ENCODE measurements at regions not wholly inside any gene's neighbourhood (a gene's known extent, or its start where the extent isn't known, plus 50 kb on each side); places are given as distances from the start of the nearest gene placed in this dataset.

DNA sequence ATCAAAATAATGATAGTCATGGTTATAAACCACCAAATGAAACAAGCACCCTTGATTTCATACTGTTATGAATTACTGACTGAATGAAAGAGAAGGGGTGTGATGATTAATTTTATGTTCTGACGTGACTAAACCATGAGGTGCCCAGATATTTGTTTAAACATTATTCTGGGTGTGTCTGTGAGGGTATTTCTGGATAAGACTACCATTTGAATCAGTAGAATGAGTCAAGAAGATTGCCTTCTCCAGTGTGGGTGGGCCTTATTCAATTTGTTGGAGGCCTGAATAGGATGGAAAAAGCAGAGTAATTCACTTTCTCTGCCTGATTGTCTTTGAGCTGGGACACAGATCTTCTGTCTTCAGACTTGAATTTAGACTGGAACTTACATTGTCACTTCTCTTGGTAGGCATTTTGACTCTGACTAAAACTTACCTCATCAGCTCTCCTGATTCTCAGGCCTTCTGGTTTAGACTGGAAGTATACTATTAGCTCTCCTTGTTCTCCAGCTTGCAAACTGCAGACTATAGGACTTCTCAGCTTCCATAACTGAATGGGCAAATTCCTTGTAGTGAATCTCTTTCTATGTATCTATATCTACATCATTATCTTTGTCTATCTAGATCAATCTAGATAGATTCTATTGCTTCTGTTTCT lies 321.9 kb upstream of the TARS1 start:
- Histone ChIP-seq H3K9me3 (ENCODE audit: control insufficient read depth, low read length) (no peaks in the 10 kb centered on the region), H3K27ac (ENCODE audit: low read depth, low read length) (no peak overlapping the region), H3K9ac (ENCODE audit: extremely low read depth, low read length, poor library complexity, severe bottlenecking) (no peak overlapping the region), H3K27me3 (ENCODE audit: control insufficient read depth, insufficient read depth, low read length, poor library complexity, severe bottlenecking) (no peaks in the 10 kb centered on the region), H3K4me3 (ENCODE audit: low read length) (no peak overlapping the region), H3K4me1 (ENCODE audit: control insufficient read depth, insufficient read depth, low read length) (no peaks in the 10 kb centered on the region), H3K36me3 (ENCODE audit: control insufficient read depth, insufficient read depth, low read length) (no peaks in the 10 kb centered on the region)
- TF ChIP-seq, protein P1, sequence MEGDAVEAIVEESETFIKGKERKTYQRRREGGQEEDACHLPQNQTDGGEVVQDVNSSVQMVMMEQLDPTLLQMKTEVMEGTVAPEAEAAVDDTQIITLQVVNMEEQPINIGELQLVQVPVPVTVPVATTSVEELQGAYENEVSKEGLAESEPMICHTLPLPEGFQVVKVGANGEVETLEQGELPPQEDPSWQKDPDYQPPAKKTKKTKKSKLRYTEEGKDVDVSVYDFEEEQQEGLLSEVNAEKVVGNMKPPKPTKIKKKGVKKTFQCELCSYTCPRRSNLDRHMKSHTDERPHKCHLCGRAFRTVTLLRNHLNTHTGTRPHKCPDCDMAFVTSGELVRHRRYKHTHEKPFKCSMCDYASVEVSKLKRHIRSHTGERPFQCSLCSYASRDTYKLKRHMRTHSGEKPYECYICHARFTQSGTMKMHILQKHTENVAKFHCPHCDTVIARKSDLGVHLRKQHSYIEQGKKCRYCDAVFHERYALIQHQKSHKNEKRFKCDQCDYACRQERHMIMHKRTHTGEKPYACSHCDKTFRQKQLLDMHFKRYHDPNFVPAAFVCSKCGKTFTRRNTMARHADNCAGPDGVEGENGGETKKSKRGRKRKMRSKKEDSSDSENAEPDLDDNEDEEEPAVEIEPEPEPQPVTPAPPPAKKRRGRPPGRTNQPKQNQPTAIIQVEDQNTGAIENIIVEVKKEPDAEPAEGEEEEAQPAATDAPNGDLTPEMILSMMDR (conservative IDR thresholded peaks at IDR 0.05) = no peak
- 92 to 100% methylated on average over 1 of the region's 1 CpG for WGBS, 2 experiments (ENCODE audit: insufficient coverage in 1 of 2, insufficient read length in 1 of 2)
- H3K4me3 Mint-ChIP-seq = no peak overlapping the region
- H3K27me3 Mint-ChIP-seq (ENCODE audit: insufficient read depth) = no peaks in the 10 kb centered on the region
- H3K27ac Mint-ChIP-seq = no peak overlapping the region
- no peak for DNase-seq
- H3K36me3 Mint-ChIP-seq (ENCODE audit: low read depth) = no peaks in the 10 kb centered on the region
- peaks cover 5% of the 10 kb centered on the region for H3K9me3 Mint-ChIP-seq
- no peaks in the 10 kb centered on the region for H3K4me1 Mint-ChIP-seq

DNA sequence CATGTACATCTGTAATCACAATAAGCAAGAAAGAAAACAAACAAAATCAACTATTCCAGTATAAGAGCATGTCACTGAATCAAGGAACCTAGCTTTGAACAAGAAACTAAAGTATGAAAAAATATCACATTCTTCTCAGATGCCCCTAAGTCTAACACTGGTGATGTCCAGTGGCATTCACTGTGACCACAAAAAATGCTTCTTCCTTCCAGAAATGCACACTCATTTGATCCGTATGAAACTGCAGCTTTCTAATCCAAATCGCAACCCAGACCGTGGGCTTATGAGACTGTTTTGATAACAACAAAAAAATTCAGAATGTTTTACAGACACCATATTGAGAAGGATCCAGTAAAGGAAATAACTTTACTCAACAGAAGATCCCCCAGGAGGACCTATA lies 320.1 kb upstream of the TARS1 start:
- WGBS, 2 experiments (ENCODE audit: insufficient coverage in 1 of 2, insufficient read length in 1 of 2) = 97 to 100% methylated on average over 2 to 3 of the region's 3 CpGs

DNA sequence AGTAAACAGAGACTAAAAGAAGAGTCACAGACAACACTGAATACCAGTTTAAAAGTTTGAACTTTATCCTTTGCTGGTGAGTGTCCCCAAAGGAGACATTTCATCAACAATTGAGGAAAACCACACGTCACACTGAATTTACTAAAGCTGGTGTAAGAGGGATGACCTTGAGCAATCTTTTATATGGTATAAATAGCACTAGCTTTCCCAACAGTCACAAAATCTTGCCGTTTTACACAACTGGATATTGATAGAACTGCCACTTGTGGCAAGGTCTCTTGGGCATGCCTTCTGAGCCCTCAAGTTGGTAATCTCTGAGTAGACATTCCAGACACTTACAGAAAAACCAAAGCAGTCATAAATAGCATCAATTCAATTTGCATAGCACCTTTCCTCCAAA lies 311.5 kb upstream of the TARS1 start:
- 86 to 93% methylated on average over 1 to 2 of the region's 2 CpGs for WGBS, 2 experiments (ENCODE audit: insufficient coverage in 1 of 2, insufficient read length in 1 of 2)
- H3K4me1 Mint-ChIP-seq = no peaks in the 10 kb centered on the region
- H3K9me3 Mint-ChIP-seq = peaks cover 39% of the 10 kb centered on the region
- no peak overlapping the region for H3K27ac ChIP-seq (ENCODE audit: low read depth, low read length)
- no peak for DNase-seq
- H3K36me3 ChIP-seq (ENCODE audit: control insufficient read depth, insufficient read depth, low read length) = no peaks in the 10 kb centered on the region
- no peak overlapping the region for H3K4me3 ChIP-seq (ENCODE audit: low read length)
- no peaks in the 10 kb centered on the region for H3K27me3 Mint-ChIP-seq (ENCODE audit: insufficient read depth)
- no peaks in the 10 kb centered on the region for H3K9me3 ChIP-seq (ENCODE audit: control insufficient read depth, low read length)
- TF ChIP-seq, protein P1 (conservative IDR thresholded peaks at IDR 0.05) = no peak
- H3K27me3 ChIP-seq (ENCODE audit: control insufficient read depth, insufficient read depth, low read length, poor library complexity, severe bottlenecking) = no peaks in the 10 kb centered on the region
- no peaks in the 10 kb centered on the region for H3K4me1 ChIP-seq (ENCODE audit: control insufficient read depth, insufficient read depth, low read length)
- H3K9ac ChIP-seq (ENCODE audit: extremely low read depth, low read length, poor library complexity, severe bottlenecking) = no peak overlapping the region
- H3K27ac Mint-ChIP-seq = no peak overlapping the region
- no peak overlapping the region for H3K4me3 Mint-ChIP-seq
- no peaks in the 10 kb centered on the region for H3K36me3 Mint-ChIP-seq (ENCODE audit: low read depth)

More for the DNA sequence above, 320.1 kb upstream of the TARS1 start:
- DNase-seq = no peak
- TF ChIP-seq, protein P1 (conservative IDR thresholded peaks at IDR 0.05) = no peak
- Mint-ChIP-seq H3K4me1 (no peaks in the 10 kb centered on the region), H3K9me3 (peaks cover 5% of the 10 kb centered on the region), H3K27me3 (ENCODE audit: insufficient read depth) (no peaks in the 10 kb centered on the region), H3K36me3 (ENCODE audit: low read depth) (no peaks in the 10 kb centered on the region), H3K4me3 (no peak overlapping the region), H3K27ac (no peak overlapping the region)
- Histone ChIP-seq H3K9ac (ENCODE audit: extremely low read depth, low read length, poor library complexity, severe bottlenecking) (no peak overlapping the region), H3K27me3 (ENCODE audit: control insufficient read depth, insufficient read depth, low read length, poor library complexity, severe bottlenecking) (no peaks in the 10 kb centered on the region), H3K27ac (ENCODE audit: low read depth, low read length) (no peak overlapping the region), H3K4me1 (ENCODE audit: control insufficient read depth, insufficient read depth, low read length) (no peaks in the 10 kb centered on the region), H3K4me3 (ENCODE audit: low read length) (no peak overlapping the region), H3K36me3 (ENCODE audit: control insufficient read depth, insufficient read depth, low read length) (no peaks in the 10 kb centered on the region), H3K9me3 (ENCODE audit: control insufficient read depth, low read length) (no peaks in the 10 kb centered on the region)
